K562 (cell line): ENCODE measurements at regions not wholly inside any gene's neighbourhood (a gene's known extent, or its start where the extent isn't known, plus 50 kb on each side); places are given as distances from the start of the nearest gene placed in this dataset.

Experiments used
- ATAC-seq: fragments of 200-7000 bp; cut with Tn5 transposase; 3 replicates; pipeline ENCODE4 v1.9.1; 2020; ENCODE audit warnings: moderate library complexity
- BruUV-seq: library from RNA; stranded (reverse); fragments of 400-500 nt; replicated peaks from 2 replicates; lab custom pipeline; 2021; lab: Mats Ljungman, UMichigan
- CTCF ChIA-PET: fragments of 300-600 bp; formaldehyde crosslinking; extraction: SDS; loops from one replicate; lab custom pipeline; 2021; ENCODE audit warnings: low intra/inter-chr PET ratio; lab: Yijun Ruan, JAX
- POLR2A ChIA-PET: fragments of 300-600, 350-650 bp; sonication (Branson Sonifier 250); formaldehyde crosslinking; extraction: SDS; loops from one replicate; lab custom pipeline; 2021; ENCODE audit warnings: antibody characterized with exemption, inconsistent platforms; lab: Yijun Ruan, JAX
- DNase-seq, 4 experiments: peaks; one replicate each; pipeline versions ENCODE4 v3.0.0 to v3.0.0-alpha.2; 2011 to 2018; ENCODE audit warnings: low spot score in 3 of 4, mixed read lengths in 3 of 4; ENCODE audit errors: extremely low read depth in 1 of 4
- FAIRE-seq: peaks from 2 replicates; lab custom pipeline; 2011; peaks lifted over from hg19 to GRCh38; lab: Jason Lieb, UNC
- H2AFZ ChIP-seq: 2 replicates; pipeline ENCODE4 v1.6.0; 2011; ENCODE audit warnings: low read depth, low read length, control low read depth, inconsistent platforms
- H3K27ac ChIP-seq: fragments of 200-600 bp; 3 replicates; pipeline ENCODE4 v1.8.0; 2011; ENCODE audit warnings: low read depth, mild to moderate bottlenecking, control low read depth, inconsistent platforms, low read length, moderate library complexity, mixed read lengths; ENCODE audit errors: extremely low read depth
- H3K27me3 ChIP-seq, 2 experiments: fragments of 300-600 bp in 1 of 2; 2 replicates in 1 of 2; 3 replicates in 1 of 2; pipeline versions ENCODE4 v1.6.0 to v1.8.0; 2011; ENCODE audit warnings: inconsistent platforms in 2 of 2, low read length in 2 of 2, mild to moderate bottlenecking in 1 of 2, mixed read lengths in 1 of 2, moderate library complexity in 1 of 2; ENCODE audit not compliant: control insufficient read depth in 2 of 2, insufficient read depth in 2 of 2
- H3K36me3 ChIP-seq: fragments of 300-600 bp; 3 replicates; pipeline ENCODE4 v1.8.0; 2011; ENCODE audit warnings: mild to moderate bottlenecking, low read length, inconsistent platforms; ENCODE audit not compliant: control insufficient read depth, insufficient read depth
- H3K4me1 ChIP-seq, 2 experiments: fragments of 200-600 bp in 1 of 2; replicated peaks in 1 of 2; 2 replicates in 1 of 2; 3 replicates in 1 of 2; pipeline versions ENCODE4 v1.5.1 to v1.8.0; 2011; ENCODE audit warnings: inconsistent platforms in 2 of 2, low read length in 2 of 2, mild to moderate bottlenecking in 1 of 2, mixed read lengths in 1 of 2, moderate library complexity in 1 of 2; ENCODE audit not compliant: control insufficient read depth in 2 of 2, insufficient read depth in 2 of 2
- H3K4me2 ChIP-seq: 2 replicates; pipeline ENCODE4 v1.6.1; 2011; ENCODE audit warnings: low read length, control low read depth, inconsistent platforms, mixed read lengths; ENCODE audit not compliant: insufficient read depth
- H3K4me3 ChIP-seq: fragments of 200-600 bp; sonication (generic), shearing (Covaris generic); 2 replicates; pipeline ENCODE4 v1.5.1; 2016; ENCODE audit warnings: control low read depth, inconsistent platforms
- H3K79me2 ChIP-seq: fragments of 200-600 bp; 3 replicates; pipeline ENCODE4 v1.8.0; 2011; ENCODE audit warnings: low read length, inconsistent platforms; ENCODE audit not compliant: control insufficient read depth, insufficient read depth
- H3K9ac ChIP-seq, 2 experiments: 2 replicates each; pipeline versions ENCODE4 v1.6.0 to v1.6.1; 2011; ENCODE audit warnings: low read depth in 2 of 2, low read length in 2 of 2, control low read depth in 1 of 2, inconsistent platforms in 1 of 2, mild to moderate bottlenecking in 1 of 2, mixed read lengths in 1 of 2; ENCODE audit not compliant: insufficient read depth in 1 of 2
- H3K9me1 ChIP-seq: one replicate; pipeline ENCODE4 v1.6.0; 2011; ENCODE audit warnings: inconsistent platforms, mild to moderate bottlenecking, low read length, moderate library complexity; ENCODE audit not compliant: control insufficient read depth, insufficient read depth
- H3K9me3 ChIP-seq: replicated peaks from 2 replicates; pipeline ENCODE4 v1.5.1; 2011; ENCODE audit warnings: low read depth, low read length, inconsistent platforms; ENCODE audit not compliant: control insufficient read depth, insufficient read depth
- H4K20me1 ChIP-seq: replicated peaks from 2 replicates; pipeline ENCODE4 v1.6.1; 2011; ENCODE audit warnings: low read length, inconsistent platforms, mixed read lengths; ENCODE audit not compliant: control insufficient read depth, insufficient read depth
- BMI1 ChIP-seq: fragments of 150-350 bp; IDR thresholded peaks from 2 replicates; pipeline ENCODE4 v1.6.1; 2014; ENCODE audit warnings: low read length
- DMBX1 ChIP-seq: fragments of 250-450 bp; sonication (Bioruptor Pico); IDR thresholded peaks from 2 replicates; pipeline ENCODE4 v1.8.0; 2022; ENCODE audit warnings: inconsistent platforms, mild to moderate bottlenecking, moderate library complexity, borderline replicate concordance
- ETV5 ChIP-seq: sonication (generic); formaldehyde crosslinking; IDR thresholded peaks from 2 replicates; pipeline ENCODE4 v1.4.0; 2020; ENCODE audit warnings: low read depth, mild to moderate bottlenecking, missing genetic modification reagents
- EWSR1 ChIP-seq: fragments of 450-650 bp; IDR thresholded peaks from 2 replicates; pipeline ENCODE4 v1.6.1; 2018; ENCODE audit warnings: borderline replicate concordance, mild to moderate bottlenecking, low read depth, moderate library complexity; ENCODE audit not compliant: partially characterized antibody
- HMBOX1 ChIP-seq: sonication (generic); IDR thresholded peaks from 2 replicates; pipeline ENCODE4 v1.6.1; 2016
- HNRNPL ChIP-seq: fragments of 200-400 bp; formaldehyde crosslinking; IDR thresholded peaks from 2 replicates; pipeline ENCODE4 v1.6.1; 2017; ENCODE audit warnings: low read depth, mild to moderate bottlenecking, low read length
- NR2C2 ChIP-seq, 2 experiments: fragments of 200-800 bp in 1 of 2; sonication (Bioruptor generic) in 1 of 2; sonication (generic) in 1 of 2; formaldehyde crosslinking in 1 of 2; IDR thresholded peaks; 2 replicates each; pipeline versions ENCODE4 v1.6.1 to v1.8.0; 2016 to 2022; ENCODE audit warnings: mild to moderate bottlenecking in 1 of 2, missing compliant biosample characterization in 1 of 2, missing genetic modification characterization in 1 of 2, missing genetic modification reagents in 1 of 2
- THRAP3 ChIP-seq: fragments of 450-650 bp; IDR thresholded peaks from 2 replicates; pipeline ENCODE4 v1.6.1; 2016; ENCODE audit warnings: mild to moderate bottlenecking, inconsistent platforms, borderline replicate concordance
- ZFP36 ChIP-seq: fragments of 150-350 bp; IDR thresholded peaks from 2 replicates; pipeline ENCODE4 v1.6.1; 2018; ENCODE audit warnings: low read length, low read depth; ENCODE audit not compliant: partially characterized antibody
- WGBS: fragments of 100-300 bp; shearing (Covaris generic); methylation state at CpG from one replicate; pipeline ENCODE4 v1.1.6; 2016; ENCODE audit warnings: low coverage, mixed read lengths; ENCODE audit not compliant: insufficient coverage; ENCODE audit errors: missing lambda C conversion rate; 5-methylcytosine and 5-hydroxymethylcytosine counted together
- in situ Hi-C: fragments of 300-500 bp; cut with MboI; formaldehyde crosslinking; loops from 4 replicates; pipeline ENCODE4 v1.15.0; 2018; ENCODE audit warnings: inconsistent platforms, mixed read lengths
- intact Hi-C: fragments of 100-400 bp; cut with micrococcal nuclease; formaldehyde crosslinking; loops from 2 replicates; pipeline ENCODE4 v1.14.2; 2022

GRCh38 chr10:61160253-61160652 is 216.3 kb upstream of the RHOBTB1 start:
- H3K9me3 ChIP-seq: no peaks in the 10 kb centered on the region
- no peak overlapping the region for H3K27ac ChIP-seq
- POLR2A ChIA-PET: no interaction called here
- intact Hi-C loops: no loop called here
- H3K27me3 ChIP-seq: peaks cover 0 to 18% of the 10 kb centered on the region in 2 experiments; a peak in 3 of 5 replicates
- H3K79me2 ChIP-seq: no peaks in the 10 kb centered on the region
- H3K36me3 ChIP-seq: no peaks in the 10 kb centered on the region
- in situ Hi-C loops: no loop called here
- no peak overlapping the region for H3K4me3 ChIP-seq
- TF ChIP-seq ZFP36: no peak
- TF ChIP-seq BMI1: no peak
- no peak for TF ChIP-seq HNRNPL
- no peak for TF ChIP-seq THRAP3
- TF ChIP-seq NR2C2 (CRISPR knock-in tag; IDR thresholded peaks at IDR 0.05): no peak
- no peak for TF ChIP-seq NR2C2 (tag; IDR thresholded peaks at IDR 0.05)
- TF ChIP-seq EWSR1: no peak
- no peak for TF ChIP-seq ETV5 (CRISPR knock-in tag)
- no peak for TF ChIP-seq DMBX1 (CRISPR knock-in tag)
- no peak for TF ChIP-seq HMBOX1
- TF ChIP-seq, all 486 proteins: peak for 0
- Histone ChIP-seq H3K9ac (no peak overlapping the region), H3K9me1 (no peaks in the 10 kb centered on the region), H3K4me2 (no peak overlapping the region), H2AFZ (no peak overlapping the region), H3K4me1 (no peaks in the 10 kb centered on the region), H4K20me1 (no peaks in the 10 kb centered on the region)
- WGBS: 34% methylated on average over 4 of the region's 4 CpGs
- DNase-seq (no peak), ATAC-seq (no peak), FAIRE-seq (no peak)
- no TSS peak for BruUV-seq
- CTCF ChIA-PET: no interaction called here
